Right lobe of liver (tissue), 6 donors: ENCODE measurements at regions not wholly inside any gene's neighbourhood (a gene's known extent, or its start where the extent isn't known, plus 50 kb on each side); places are given as distances from the start of the nearest gene placed in this dataset.
"Not testable (repeated sequence)": the region's sequence is repeated elsewhere in the genome, so short reads cannot be mapped to it uniquely, and the experiment has no call there.

ENCODE experiments used
- ATAC-seq, 4 donors: fragments of 200-7000 bp; cut with Tn5 transposase; one replicate each; pipeline ENCODE4 v1.9.1; 2020; ENCODE audit warnings: mild to moderate bottlenecking in 4 of 4, moderate library complexity in 4 of 4
- DNase-seq, 3 donors: peaks; one replicate each; pipeline ENCODE4 v3.0.0-alpha.2; 2020
- H3K27ac ChIP-seq, 3 donors: fragments of 200-600 bp; one replicate each; pipeline ENCODE4 v1.8.0; 2022
- H3K27me3 ChIP-seq, 2 donors: fragments of 200-600 bp; one replicate each; pipeline ENCODE4 v1.8.0; 2022
- H3K36me3 ChIP-seq, 4 donors: fragments of 200-600 bp; sonication (generic) in 1 of 4; one replicate each; pipeline versions ENCODE4 v1.5.1 to v1.8.0; 2017 to 2022; ENCODE audit warnings: control low read depth in 1 of 4
- H3K4me1 ChIP-seq, 4 donors: fragments of 200-600 bp; sonication (generic) in 1 of 4; one replicate each; pipeline versions ENCODE4 v1.5.1 to v1.8.0; 2017 to 2022; ENCODE audit warnings: control low read depth in 1 of 4
- H3K4me3 ChIP-seq, 3 donors: fragments of 200-600 bp; one replicate each; pipeline ENCODE4 v1.8.0; 2022
- H3K9me3 ChIP-seq, 4 donors: fragments of 200-600 bp; sonication (generic) in 1 of 4; one replicate each; pipeline versions ENCODE4 v1.5.1 to v1.8.0; 2017 to 2022; ENCODE audit warnings: control low read depth in 1 of 4
- CTCF ChIP-seq, 4 donors: fragments of 200-600 bp in 3 of 4; fragments of 450-650 bp in 1 of 4; IDR thresholded peaks; one replicate each; pipeline versions ENCODE4 v1.5.1 to v1.8.0; 2016 to 2022; ENCODE audit warnings: antibody characterized with exemption in 4 of 4, mild to moderate bottlenecking in 2 of 4
- POLR2A ChIP-seq: fragments of 450-650 bp; IDR thresholded peaks from one replicate; pipeline ENCODE4 v1.6.1; 2017; ENCODE audit warnings: antibody characterized with exemption, mild to moderate bottlenecking
- WGBS: methylation state at CpG from one replicate; pipeline ENCODE4 v1.1.6; 2018; ENCODE audit warnings: low coverage, low lambda C conversion rate; ENCODE audit not compliant: insufficient coverage; ENCODE audit errors: missing lambda C conversion rate; 5-methylcytosine and 5-hydroxymethylcytosine counted together
- intact Hi-C, 2 donors: fragments of 100-400 bp; cut with DNase I; formaldehyde crosslinking; loops; one replicate each; pipeline versions ENCODE4 v1.11.2 to v1.14.1; 2022
- donor health status: DM: no; HTN: yes; CAD: no.
- donor health status: DM: no; HTN: no; CAD: no.
- donor health status: DM: no; HTN: no; CAD: no.
- donor health status: DM: no; HTN: yes; CAD: no.
- donor health status: DM: no; HTN: yes; CAD: no.

GRCh38 chr13:56501750-56502149 lies 639.0 kb upstream of the PRR20A start:
- TF ChIP-seq CTCF (IDR thresholded peaks at IDR 0.05) (no peak), POLR2A (no peak)
- DNase-seq (no peak), ATAC-seq (no peak)
- Histone ChIP-seq H3K4me1 (no peaks in the 10 kb centered on the region), H3K4me3 (no peak overlapping the region), H3K27me3 (no peaks in the 10 kb centered on the region), H3K36me3 (no peaks in the 10 kb centered on the region), H3K9me3 (no peaks in the 10 kb centered on the region), H3K27ac (no peak overlapping the region)
- 32% methylated on average over 3 of the region's 3 CpGs for WGBS
- intact Hi-C loops = no loop called here

GRCh38 chr13:56510836-56511235 lies 629.9 kb upstream of the PRR20A start:
- no peak overlapping the region for H3K4me3 ChIP-seq
- H3K9me3 ChIP-seq = no peaks in the 10 kb centered on the region
- DNase-seq (no peak), ATAC-seq (no peak)
- H3K27ac ChIP-seq = no peak overlapping the region
- intact Hi-C loops = no loop called here
- H3K36me3 ChIP-seq = no peaks in the 10 kb centered on the region
- no peaks in the 10 kb centered on the region for H3K4me1 ChIP-seq
- WGBS = 52% methylated on average over 2 of the region's 2 CpGs
- H3K27me3 ChIP-seq = no peaks in the 10 kb centered on the region
- TF ChIP-seq CTCF (IDR thresholded peaks at IDR 0.05) = no peak
- no peak for TF ChIP-seq POLR2A

GRCh38 chr13:56512336-56512735 lies 628.4 kb upstream of the PRR20A start:
- 67% methylated on average over 2 of the region's 2 CpGs for WGBS
- H3K27me3 ChIP-seq, DNase-seq, intact Hi-C loops, H3K36me3 ChIP-seq, H3K9me3 ChIP-seq, H3K4me1 ChIP-seq, H3K27ac ChIP-seq, H3K4me3 ChIP-seq, ATAC-seq: not testable (repeated sequence)

GRCh38 chr13:56515441-56515840 lies 625.3 kb upstream of the PRR20A start:
- TF ChIP-seq CTCF (IDR thresholded peaks at IDR 0.05) = no peak
- TF ChIP-seq POLR2A = no peak
- H3K36me3 ChIP-seq = no peaks in the 10 kb centered on the region
- no peak overlapping the region for H3K4me3 ChIP-seq
- H3K27me3 ChIP-seq = no peaks in the 10 kb centered on the region
- no peak for DNase-seq
- no peak overlapping the region for H3K27ac ChIP-seq
- 11% methylated on average over 1 of the region's 1 CpG for WGBS
- no peaks in the 10 kb centered on the region for H3K9me3 ChIP-seq
- ATAC-seq = no peak
- intact Hi-C loops = no loop called here
- no peaks in the 10 kb centered on the region for H3K4me1 ChIP-seq

- Histone ChIP-seq H3K27ac (no peak overlapping the region), H3K4me3 (no peak overlapping the region), H3K36me3 (no peaks in the 10 kb centered on the region), H3K4me1 (no peaks in the 10 kb centered on the region), H3K27me3 (no peaks in the 10 kb centered on the region), H3K9me3 (no peaks in the 10 kb centered on the region)
- no peak for DNase-seq
- TF ChIP-seq CTCF (IDR thresholded peaks at IDR 0.05) = no peak
- TF ChIP-seq POLR2A = no peak
- 33% methylated on average over 1 of the region's 1 CpG for WGBS
- intact Hi-C loops = no loop called here
- no peak for ATAC-seq
Measured at GRCh38 chr13:56528040-56528790, 612.5 kb upstream of the PRR20A start.
